ENCODE measurements at regions not wholly inside any gene's neighbourhood (a gene's known extent, or its start where the extent isn't known, plus 50 kb on each side); places are given as distances from the start of the nearest gene placed in this dataset.

- no peak for DNase-seq
Observed at GRCh38 chr3:25262322-25262721, 165.7 kb upstream of the RARB start.

- no peak for DNase-seq
Observed at GRCh38 chr3:25265284-25265683, 162.8 kb upstream of the RARB start.

GRCh38 chr3:25266677-25267076 lies 161.4 kb upstream of the RARB start:
- DNase-seq = no peak

- DNase-seq = no peak
Observed at GRCh38 chr3:25272090-25272489, 156.0 kb upstream of the RARB start.

- no peak for DNase-seq
Observed at GRCh38 chr3:25273582-25274171, 154.4 kb upstream of the RARB start.

- no peak for DNase-seq
Observed at GRCh38 chr3:25277503-25277902, 150.6 kb upstream of the RARB start.

GRCh38 chr3:25281041-25281731 lies 146.9 kb upstream of the RARB start:
- no peak for DNase-seq

- no peak for DNase-seq
Observed at GRCh38 chr3:25281732-25282126, 146.3 kb upstream of the RARB start.

- no peak for DNase-seq
Observed at GRCh38 chr3:25283613-25284012, 144.4 kb upstream of the RARB start.

GRCh38 chr3:25284249-25284648 lies 143.8 kb upstream of the RARB start:
- DNase-seq = no peak

- DNase-seq = no peak
Observed at GRCh38 chr3:25287291-25287884, 140.7 kb upstream of the RARB start.

GRCh38 chr3:25288413-25288812 lies 139.7 kb upstream of the RARB start:
- DNase-seq = no peak

GRCh38 chr3:25289156-25289555 lies 138.9 kb upstream of the RARB start:
- no peak for DNase-seq

- no peak for DNase-seq
Observed at GRCh38 chr3:25289663-25290062, 138.4 kb upstream of the RARB start.

- DNase-seq = no peak
Observed at GRCh38 chr3:25291481-25291905, 136.6 kb upstream of the RARB start.

- DNase-seq = no peak
Observed at GRCh38 chr3:25292036-25292435, 136.0 kb upstream of the RARB start.

- DNase-seq = no peak
Observed at GRCh38 chr3:25292595-25292994, 135.5 kb upstream of the RARB start.

- DNase-seq = no peak
Observed at GRCh38 chr3:25293736-25294135, 134.3 kb upstream of the RARB start.

GRCh38 chr3:25294169-25294805 lies 133.8 kb upstream of the RARB start:
- no peak for DNase-seq

- DNase-seq = no peak
Observed at GRCh38 chr3:25297667-25298585, 130.1 kb upstream of the RARB start.

GRCh38 chr3:25300141-25300540 lies 127.9 kb upstream of the RARB start:
- no peak for DNase-seq

- no peak for DNase-seq
Observed at GRCh38 chr3:25304916-25305315, 123.1 kb upstream of the RARB start.

- no peak for DNase-seq
Observed at GRCh38 chr3:25306066-25306465, 122.0 kb upstream of the RARB start.
